HG03060 (cell line): ENCODE measurements at regions not wholly inside any gene's neighbourhood (a gene's known extent, or its start where the extent isn't known, plus 50 kb on each side); places are given as distances from the start of the nearest gene placed in this dataset.
"Not testable (repeated sequence)": the region's sequence is repeated elsewhere in the genome, so short reads cannot be mapped to it uniquely, and the experiment has no call there.

ENCODE experiments used
- ATAC-seq: cut with Tn5 transposase; IDR thresholded peaks from one replicate; pipeline ENCODE4 v1.9.1; 2021; ENCODE audit warnings: low read depth, moderate number of reproducible peaks; ENCODE audit not compliant: unreplicated experiment

DNA sequence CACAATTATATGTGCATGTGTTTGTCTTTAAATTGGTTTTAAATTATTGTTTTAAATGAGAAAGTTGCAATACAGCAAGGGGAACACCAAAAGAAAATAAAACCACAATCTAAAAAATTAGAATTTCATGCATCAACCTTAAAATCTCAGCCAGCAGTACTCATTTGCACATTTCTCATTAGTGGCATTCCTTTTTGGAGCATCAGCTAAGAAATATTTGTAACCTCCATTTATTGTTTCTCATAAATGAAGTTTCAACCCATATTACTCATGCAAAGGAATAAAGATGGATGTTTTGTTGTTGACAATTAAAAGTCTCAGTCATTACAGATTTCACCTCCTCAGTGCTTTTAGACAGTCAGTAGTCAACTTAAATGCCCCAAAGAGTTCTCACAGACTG lies 160.1 kb downstream of the TBX15 start:
- no peak for ATAC-seq

GRCh38 chr1:118827636-118828035 lies 160.5 kb downstream of the TBX15 start:
- ATAC-seq: no peak

DNA sequence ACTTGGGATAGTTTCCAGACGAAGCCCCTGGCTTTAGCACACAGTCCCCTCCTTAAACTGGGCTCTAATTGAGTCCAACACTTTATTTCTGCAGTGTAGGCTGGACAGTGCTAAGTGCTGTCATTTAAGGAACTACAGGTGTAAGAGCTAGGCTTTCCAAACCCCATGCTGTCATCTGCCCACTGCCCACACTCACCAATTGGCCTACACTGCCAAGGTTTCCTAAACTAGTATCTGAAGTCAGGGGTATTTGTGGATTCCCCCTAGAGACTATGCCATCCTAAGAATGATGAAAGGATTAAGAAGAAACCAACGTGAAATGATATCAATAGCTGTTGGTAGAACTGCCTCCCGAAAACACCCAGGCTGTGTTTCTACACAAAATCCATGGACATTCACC lies 160.9 kb downstream of the TBX15 start:
- ATAC-seq: no peak

DNA sequence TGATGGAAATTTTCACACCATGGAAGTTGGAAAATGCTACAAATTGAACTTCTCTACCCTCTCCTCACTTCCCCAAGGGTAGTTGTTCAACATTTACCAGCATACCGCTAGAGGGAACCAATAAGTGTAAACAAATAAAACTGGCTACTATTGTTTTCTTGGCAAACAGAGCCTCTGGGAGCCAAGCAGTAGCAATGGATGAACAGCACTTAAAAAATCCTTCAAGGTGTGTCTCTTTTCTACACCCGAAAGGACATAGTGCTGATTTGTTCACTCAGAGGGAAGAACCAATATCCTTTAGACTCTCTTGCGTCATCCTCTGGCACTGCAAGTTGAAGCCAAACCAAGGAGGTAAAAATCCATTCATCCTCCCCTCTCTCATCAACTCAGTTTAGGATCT lies 161.5 kb downstream of the TBX15 start:
- no peak for ATAC-seq

- ATAC-seq: no peak
Measured at GRCh38 chr1:118825619-118826018, 162.5 kb downstream of the TBX15 start.

- no peak for ATAC-seq
Measured at GRCh38 chr1:118821801-118822200, 166.3 kb downstream of the TBX15 start.

GRCh38 chr1:118820864-118821263 lies 167.3 kb downstream of the TBX15 start:
- no peak for ATAC-seq

DNA sequence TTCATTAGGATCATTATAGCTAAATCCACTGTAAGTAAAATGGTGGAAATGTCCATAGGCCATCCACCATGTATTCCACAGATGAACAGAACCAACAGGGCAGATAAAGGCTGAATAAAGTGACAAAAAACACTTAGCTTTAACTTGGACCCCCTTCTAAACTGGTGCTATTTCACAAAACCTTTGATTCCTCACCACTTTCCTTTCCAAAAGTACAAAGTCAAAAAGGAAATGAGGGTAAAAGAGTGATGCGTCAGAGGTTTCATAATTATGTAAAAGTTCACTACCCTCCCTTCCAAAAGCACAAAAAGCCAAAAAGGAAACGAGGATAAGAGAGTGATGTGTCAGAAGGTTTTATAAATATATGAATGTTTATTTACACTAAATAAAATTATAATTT lies 172.2 kb downstream of the TBX15 start:
- no peak for ATAC-seq

DNA sequence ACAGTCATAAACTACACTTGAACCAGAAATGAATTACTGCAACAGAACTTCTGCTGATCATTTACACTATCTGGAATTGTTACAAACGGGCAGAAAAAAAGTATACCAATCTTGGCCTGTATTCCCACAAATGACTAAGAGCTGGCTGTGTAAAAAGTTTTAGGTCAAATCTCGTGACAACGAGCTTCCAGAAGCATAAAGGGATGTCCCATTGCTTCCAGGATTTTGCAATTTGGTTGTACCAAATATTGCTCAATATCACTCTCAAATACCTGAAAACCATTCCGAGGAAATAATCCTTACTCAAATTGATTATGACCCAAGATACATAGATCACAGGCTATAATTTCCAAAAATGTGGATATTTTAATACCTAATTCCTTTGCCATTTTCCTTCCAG lies 175.6 kb downstream of the TBX15 start:
- no peak for ATAC-seq

DNA sequence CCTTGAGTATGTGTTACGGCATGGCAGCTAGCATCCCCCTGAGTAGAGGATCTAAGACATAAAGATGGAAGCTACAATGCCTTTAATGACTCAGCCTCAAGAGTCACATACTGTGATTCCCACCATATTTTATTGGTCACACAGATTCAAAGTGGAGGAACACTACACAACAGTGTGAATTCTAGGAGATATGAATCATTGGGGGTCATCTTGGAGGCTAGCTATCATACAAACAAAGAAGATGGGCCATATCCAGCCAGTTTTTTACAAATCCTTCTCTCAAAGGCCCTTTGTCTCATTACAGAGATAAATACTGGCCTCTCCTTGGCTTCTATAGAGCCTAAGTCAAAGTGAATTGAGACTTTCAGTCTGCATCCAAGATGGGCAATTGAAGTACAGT lies 177.0 kb downstream of the TBX15 start:
- no peak for ATAC-seq

GRCh38 chr1:118809586-118809985 lies 178.6 kb downstream of the TBX15 start:
- no peak for ATAC-seq

DNA sequence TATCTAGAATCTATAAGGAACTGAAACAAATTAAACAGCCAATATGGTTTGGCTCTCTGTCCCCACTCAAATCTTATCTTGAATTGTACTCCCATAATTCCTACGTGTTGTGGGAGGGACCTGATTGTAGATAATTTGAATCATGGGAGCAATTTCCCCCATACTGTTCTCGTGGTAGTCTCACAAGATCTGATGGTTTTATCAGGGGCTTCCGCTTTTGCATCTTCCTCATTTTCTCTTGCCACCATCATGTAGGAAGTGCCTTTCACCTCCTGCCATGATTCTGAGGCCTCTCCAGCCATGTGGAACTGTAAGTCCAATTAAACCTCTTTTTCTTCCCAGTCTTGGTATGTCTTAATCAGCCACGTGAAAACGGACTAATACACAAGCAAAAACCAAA lies 185.0 kb downstream of the TBX15 start:
- not testable (repeated sequence) for ATAC-seq

DNA sequence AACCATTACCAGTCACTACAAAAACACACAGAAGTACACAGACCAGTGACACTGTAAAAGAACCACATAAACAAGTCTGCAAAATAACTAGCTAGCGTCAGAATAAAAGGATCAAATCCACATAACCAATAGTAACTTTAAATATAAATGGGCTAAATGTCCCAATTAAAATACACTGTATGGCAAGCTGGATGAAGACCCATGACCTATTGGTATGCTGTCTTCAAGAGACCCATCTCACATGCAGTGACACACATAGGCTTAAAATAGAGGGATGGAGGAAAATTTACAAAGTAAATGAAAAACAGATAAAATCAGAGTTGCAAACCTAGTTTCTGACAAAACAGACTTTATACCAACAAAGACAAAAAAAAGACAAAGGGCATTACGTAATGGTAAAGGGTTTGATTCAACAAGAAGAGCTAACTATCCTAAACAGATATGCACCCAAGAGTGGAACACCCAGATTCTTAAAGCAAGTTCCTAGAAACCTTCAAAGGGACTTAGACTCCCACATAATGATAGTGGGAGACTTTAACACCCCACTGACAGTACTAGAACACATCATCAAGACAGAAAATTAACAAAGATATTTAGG lies 196.9 kb downstream of the TBX15 start:
- ATAC-seq: no peak

GRCh38 chr1:118788463-118788862 lies 199.7 kb downstream of the TBX15 start:
- ATAC-seq: no peak

DNA sequence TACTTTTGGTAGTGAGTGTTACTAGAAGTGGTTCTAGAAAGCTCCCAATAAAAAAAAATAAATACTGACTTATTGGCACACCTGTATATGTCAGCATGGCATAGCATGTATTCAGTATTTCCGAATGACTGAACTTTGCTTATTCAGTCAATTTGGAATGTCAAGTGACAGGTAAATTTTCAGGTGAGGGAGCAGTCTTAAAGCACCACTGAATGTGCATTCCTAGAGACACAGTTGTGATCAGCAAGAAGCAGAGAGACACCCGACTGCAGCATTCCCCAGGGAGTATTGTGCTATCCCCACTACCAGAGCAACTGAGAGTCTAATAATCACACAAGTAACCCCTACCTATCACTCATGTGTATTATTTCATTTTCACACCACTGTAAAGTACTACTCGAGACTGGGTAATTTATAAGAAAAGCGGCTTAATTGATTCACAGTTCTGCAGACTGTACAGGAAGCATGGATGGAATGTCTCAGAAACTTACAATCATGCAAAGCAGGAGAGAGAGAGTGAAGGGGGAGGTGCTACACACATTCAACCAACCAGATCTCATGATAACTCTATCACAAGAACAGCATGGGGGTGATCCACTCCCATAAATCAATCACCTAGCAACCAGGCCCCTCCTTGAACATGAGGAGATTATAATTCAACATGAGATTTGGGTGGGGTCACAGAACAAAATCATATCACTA lies 201.5 kb downstream of the TBX15 start:
- ATAC-seq: no peak

- no peak for ATAC-seq
Measured at GRCh38 chr1:118785246-118785645, 202.9 kb downstream of the TBX15 start.

DNA sequence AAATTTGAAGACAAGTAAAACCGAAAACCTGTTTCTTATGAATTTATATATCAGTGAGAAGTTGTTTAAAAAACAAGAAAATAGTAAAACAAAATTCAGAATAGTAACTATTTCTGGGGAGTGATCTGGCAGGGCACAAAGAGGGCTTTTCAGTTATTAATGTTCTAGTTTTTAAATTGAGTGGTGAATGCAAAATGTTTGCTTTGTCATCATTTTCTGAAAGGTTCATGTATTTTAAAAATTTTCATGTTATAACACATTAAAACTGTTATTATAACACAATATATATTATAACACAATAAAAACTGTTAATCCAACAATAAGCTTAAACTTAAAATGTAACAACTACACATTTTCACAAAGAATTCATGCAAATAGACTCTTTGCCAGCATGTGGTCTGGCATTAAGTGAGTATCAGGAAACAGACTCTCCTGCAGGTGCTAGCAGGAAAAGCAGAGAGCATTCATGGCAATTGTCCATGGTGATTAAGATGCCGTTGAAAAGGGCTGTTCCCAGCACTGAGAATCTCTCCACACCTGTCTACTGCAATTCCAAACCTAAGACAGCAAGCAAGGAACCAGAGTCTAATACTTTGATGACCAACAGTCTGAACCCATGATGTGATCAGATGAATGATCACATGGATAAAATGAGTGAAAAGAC lies 204.9 kb downstream of the TBX15 start:
- ATAC-seq: no peak

GRCh38 chr1:118773656-118774055 lies 214.5 kb downstream of the TBX15 start:
- no peak for ATAC-seq

DNA sequence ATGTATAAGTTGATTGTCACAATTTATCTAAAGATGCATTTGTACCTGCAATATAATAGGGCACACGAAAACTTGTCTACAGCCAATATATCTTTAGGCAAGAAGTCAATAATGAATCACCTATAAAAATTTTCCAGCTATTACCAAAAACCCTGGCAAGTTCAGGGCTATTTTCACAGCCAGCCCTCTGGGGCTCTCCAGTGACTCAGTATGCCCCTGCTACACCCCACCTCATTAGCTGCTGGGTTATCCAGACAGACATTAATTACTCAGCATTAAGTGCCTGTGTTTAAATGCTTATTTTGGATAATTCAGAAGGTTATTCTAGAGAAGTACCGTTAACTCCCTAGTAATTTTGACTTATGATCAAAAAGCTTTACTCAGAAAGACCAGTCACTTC lies 220.2 kb downstream of the TBX15 start:
- no peak for ATAC-seq

DNA sequence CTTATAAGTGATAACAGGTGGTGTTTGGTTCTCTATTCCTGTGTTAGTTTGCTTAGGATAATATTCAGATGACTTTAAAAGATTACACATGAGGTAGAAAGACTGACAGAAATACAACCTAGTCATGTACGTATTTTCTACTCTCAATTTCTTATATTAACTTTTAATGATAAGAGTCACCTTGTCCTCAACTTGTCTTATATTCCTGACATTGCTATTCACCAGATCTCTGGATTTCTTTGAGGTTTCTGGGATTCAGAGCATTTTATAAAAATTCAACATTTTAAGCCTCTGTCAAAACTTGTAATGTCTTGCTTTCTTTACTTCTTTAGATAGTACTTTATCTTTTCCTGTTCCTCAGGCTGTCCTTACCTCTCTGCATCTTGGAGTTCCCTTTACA lies 234.2 kb downstream of the TBX15 start:
- ATAC-seq: no peak

DNA sequence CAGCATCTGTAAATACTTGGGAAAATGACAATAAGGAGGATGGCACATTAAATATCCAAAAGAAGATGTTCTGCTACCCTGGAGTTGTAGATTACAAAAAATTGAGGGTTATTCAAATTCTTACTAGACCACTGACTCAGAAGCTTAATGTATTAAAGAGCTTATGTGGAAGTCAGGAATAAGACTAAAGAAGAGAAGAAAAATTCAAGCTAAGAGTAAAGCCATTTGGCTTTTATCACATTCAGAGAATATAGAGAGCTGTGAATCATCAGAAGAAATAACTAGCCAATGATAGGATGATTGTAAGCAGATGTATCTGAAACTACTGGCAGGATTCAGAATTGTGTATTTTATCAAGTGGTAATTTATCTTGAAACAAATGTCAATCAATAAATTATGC lies 237.0 kb downstream of the TBX15 start:
- ATAC-seq: no peak

GRCh38 chr1:118744420-118744819 lies 243.7 kb downstream of the TBX15 start:
- no peak for ATAC-seq
